Esophagus squamous epithelium (tissue), 4 donors: ENCODE measurements at regions not wholly inside any gene's neighbourhood (a gene's known extent, or its start where the extent isn't known, plus 50 kb on each side); places are given as distances from the start of the nearest gene placed in this dataset.

Experiments
- POLR2A ChIP-seq, 4 donors: fragments of 450-650 bp; IDR thresholded peaks; one replicate each; pipeline ENCODE4 v1.6.1; 2017; ENCODE audit warnings: antibody characterized with exemption in 4 of 4, mild to moderate bottlenecking in 4 of 4, moderate library complexity in 3 of 4
- TF ChIP-seq, protein P1 (sequence below), 6 experiments: fragments of 450-650 bp in 4 of 6; fragments of 200-600 bp in 2 of 6; sonication (generic) in 2 of 6; IDR thresholded peaks; one replicate each; pipeline ENCODE4 v1.5.1; 2016 to 2019; ENCODE audit warnings: antibody characterized with exemption in 6 of 6, mild to moderate bottlenecking in 4 of 6, moderate library complexity in 4 of 6

- TF ChIP-seq, protein P1, sequence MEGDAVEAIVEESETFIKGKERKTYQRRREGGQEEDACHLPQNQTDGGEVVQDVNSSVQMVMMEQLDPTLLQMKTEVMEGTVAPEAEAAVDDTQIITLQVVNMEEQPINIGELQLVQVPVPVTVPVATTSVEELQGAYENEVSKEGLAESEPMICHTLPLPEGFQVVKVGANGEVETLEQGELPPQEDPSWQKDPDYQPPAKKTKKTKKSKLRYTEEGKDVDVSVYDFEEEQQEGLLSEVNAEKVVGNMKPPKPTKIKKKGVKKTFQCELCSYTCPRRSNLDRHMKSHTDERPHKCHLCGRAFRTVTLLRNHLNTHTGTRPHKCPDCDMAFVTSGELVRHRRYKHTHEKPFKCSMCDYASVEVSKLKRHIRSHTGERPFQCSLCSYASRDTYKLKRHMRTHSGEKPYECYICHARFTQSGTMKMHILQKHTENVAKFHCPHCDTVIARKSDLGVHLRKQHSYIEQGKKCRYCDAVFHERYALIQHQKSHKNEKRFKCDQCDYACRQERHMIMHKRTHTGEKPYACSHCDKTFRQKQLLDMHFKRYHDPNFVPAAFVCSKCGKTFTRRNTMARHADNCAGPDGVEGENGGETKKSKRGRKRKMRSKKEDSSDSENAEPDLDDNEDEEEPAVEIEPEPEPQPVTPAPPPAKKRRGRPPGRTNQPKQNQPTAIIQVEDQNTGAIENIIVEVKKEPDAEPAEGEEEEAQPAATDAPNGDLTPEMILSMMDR (IDR thresholded peaks at IDR 0.05): no peak
- TF ChIP-seq POLR2A (IDR thresholded peaks at IDR 0.05): no peak
Measured at GRCh38 chr11:101738452-101738851, 154.6 kb upstream of the TRPC6 start.
